Fibroblast of the aortic adventitia (primary cell): ENCODE measurements at regions not wholly inside any gene's neighbourhood (a gene's known extent, or its start where the extent isn't known, plus 50 kb on each side); places are given as distances from the start of the nearest gene placed in this dataset.
A peak's percentile ranks its signal among the peaks of the same experiment; 100 is the strongest.

Source experiments
- DNase-seq: peaks from one replicate; pipeline ENCODE4 v3.0.0-alpha.2; 2010; ENCODE audit warnings: low read depth
- H3K4me3 ChIP-seq: 2 replicates; pipeline ENCODE4 v1.5.1; 2011; ENCODE audit warnings: low read depth, mild to moderate bottlenecking, control low read depth, low read length, moderate library complexity
- CTCF ChIP-seq: IDR thresholded peaks from 2 replicates; pipeline ENCODE4 v1.5.1; 2011; ENCODE audit warnings: mild to moderate bottlenecking, low read length, control low read depth, inconsistent platforms; ENCODE audit not compliant: insufficient read depth

GRCh38 chr6:30272032-30272431, 54.7 kb upstream of the TRIM39 start:
- no peak overlapping the region for H3K4me3 ChIP-seq
- TF ChIP-seq CTCF = no peak
- DNase-seq = no peak

GRCh38 chr6:30267423-30267822, 54.2 kb upstream of the TRIM26 start:
- H3K4me3 ChIP-seq = no peak overlapping the region
- no peak for DNase-seq
- no peak for TF ChIP-seq CTCF

- no peak for DNase-seq
- TF ChIP-seq CTCF = no peak
- no peak overlapping the region for H3K4me3 ChIP-seq
Observed at GRCh38 chr6:30265594-30265993, 52.4 kb upstream of the TRIM26 start.

GRCh38 chr6:30265181-30265580, 52.0 kb upstream of the TRIM26 start:
- TF ChIP-seq CTCF = no peak
- no peak overlapping the region for H3K4me3 ChIP-seq
- DNase-seq = no peak

- DNase-seq = no peak
- no peak for TF ChIP-seq CTCF
- no peak overlapping the region for H3K4me3 ChIP-seq
Observed at GRCh38 chr6:30264743-30265142, 51.5 kb upstream of the TRIM26 start.

- no peak overlapping the region for H3K4me3 ChIP-seq
- no peak for TF ChIP-seq CTCF
- DNase-seq = peak; percentile 35
Observed at GRCh38 chr6:30263734-30264133, 50.5 kb upstream of the TRIM26 start.
